HepG2 (cell line): ENCODE measurements at regions not wholly inside any gene's neighbourhood (a gene's known extent, or its start where the extent isn't known, plus 50 kb on each side); places are given as distances from the start of the nearest gene placed in this dataset.

Experiments used
- GTF2F1 ChIP-seq: fragments of 150-350 bp; IDR thresholded peaks from 2 replicates; pipeline ENCODE4 v1.6.1; 2014; ENCODE audit warnings: low read length
- MTF2 ChIP-seq: sonication (generic); formaldehyde crosslinking; IDR thresholded peaks from 2 replicates; pipeline ENCODE4 v1.5.0; 2020; ENCODE audit warnings: missing genetic modification reagents, borderline replicate concordance
- PRMT3 ChIP-seq: sonication (generic); formaldehyde crosslinking; IDR thresholded peaks from 2 replicates; pipeline ENCODE4 v1.8.1; 2022; ENCODE audit warnings: low read depth, mild to moderate bottlenecking, moderate library complexity, missing genetic modification reagents, borderline replicate concordance
- STAT5B ChIP-seq: sonication (generic); formaldehyde crosslinking; IDR thresholded peaks from 2 replicates; pipeline ENCODE4 v1.4.0; 2020; ENCODE audit warnings: missing genetic modification reagents
- TGIF2 ChIP-seq: IDR thresholded peaks from 2 replicates; pipeline ENCODE4 v1.6.1; 2016; ENCODE audit warnings: control low read depth, missing compliant biosample characterization
- ZNF367 ChIP-seq: sonication (generic); formaldehyde crosslinking; IDR thresholded peaks from 2 replicates; pipeline ENCODE4 v1.4.0; 2020; ENCODE audit warnings: missing genetic modification reagents, borderline replicate concordance
- ZNF460 ChIP-seq: sonication (generic); formaldehyde crosslinking; IDR thresholded peaks from 2 replicates; pipeline ENCODE4 v1.5.1; 2020; ENCODE audit warnings: missing genetic modification reagents, mild to moderate bottlenecking, borderline replicate concordance
- ZNF556 ChIP-seq: sonication (generic); formaldehyde crosslinking; IDR thresholded peaks from 2 replicates; pipeline ENCODE4 v1.4.0; 2020; ENCODE audit warnings: mild to moderate bottlenecking, missing genetic modification reagents, borderline replicate concordance
- ZNF605 ChIP-seq: sonication (generic); formaldehyde crosslinking; IDR thresholded peaks from 2 replicates; pipeline ENCODE4 v1.8.0; 2022; ENCODE audit warnings: mild to moderate bottlenecking, missing genetic modification reagents
- ZNF839 ChIP-seq: sonication (generic); formaldehyde crosslinking; IDR thresholded peaks from 2 replicates; pipeline ENCODE4 v1.4.0; 2020; ENCODE audit warnings: missing genetic modification reagents, mild to moderate bottlenecking, borderline replicate concordance
- ZSCAN22 ChIP-seq: sonication (generic); formaldehyde crosslinking; IDR thresholded peaks from 2 replicates; pipeline ENCODE4 v1.4.0; 2020; ENCODE audit warnings: mild to moderate bottlenecking, missing genetic modification reagents
- TF ChIP-seq, protein P1 (sequence below), 2 experiments: sonication (generic) in 1 of 2; formaldehyde crosslinking in 1 of 2; IDR thresholded peaks; 2 replicates each; pipeline versions ENCODE4 v1.5.1 to v1.6.1; 2011 to 2020; ENCODE audit warnings: borderline replicate concordance in 1 of 2, low read depth in 1 of 2, low read length in 1 of 2, mild to moderate bottlenecking in 1 of 2, missing genetic modification reagents in 1 of 2, moderate library complexity in 1 of 2
- TF ChIP-seq, protein P2 (sequence below): sonication (generic); formaldehyde crosslinking; IDR thresholded peaks from 2 replicates; pipeline ENCODE4 v1.4.0; 2020; ENCODE audit warnings: missing genetic modification reagents
- TF ChIP-seq, protein P3 (sequence below): sonication (generic); formaldehyde crosslinking; IDR thresholded peaks from 2 replicates; pipeline ENCODE4 v1.4.0; 2020; ENCODE audit warnings: mild to moderate bottlenecking, low read depth, missing genetic modification reagents
- TF ChIP-seq, protein P4 (sequence below): sonication (generic); formaldehyde crosslinking; IDR thresholded peaks from 2 replicates; pipeline ENCODE4 v1.9.0; 2022; ENCODE audit warnings: low read depth, missing genetic modification reagents
- TF ChIP-seq, protein P5 (sequence below): sonication (generic); formaldehyde crosslinking; IDR thresholded peaks from 2 replicates; pipeline ENCODE4 v1.4.0; 2020; ENCODE audit warnings: mild to moderate bottlenecking, missing genetic modification reagents
- TF ChIP-seq, protein P6 (sequence below): sonication (generic); formaldehyde crosslinking; IDR thresholded peaks from 2 replicates; pipeline ENCODE4 v1.4.0; 2020; ENCODE audit warnings: missing genetic modification reagents, borderline replicate concordance
- TF ChIP-seq, protein P7 (sequence below): sonication (generic); formaldehyde crosslinking; IDR thresholded peaks from 2 replicates; pipeline ENCODE4 v1.4.0; 2020; ENCODE audit warnings: missing genetic modification reagents

DNA sequence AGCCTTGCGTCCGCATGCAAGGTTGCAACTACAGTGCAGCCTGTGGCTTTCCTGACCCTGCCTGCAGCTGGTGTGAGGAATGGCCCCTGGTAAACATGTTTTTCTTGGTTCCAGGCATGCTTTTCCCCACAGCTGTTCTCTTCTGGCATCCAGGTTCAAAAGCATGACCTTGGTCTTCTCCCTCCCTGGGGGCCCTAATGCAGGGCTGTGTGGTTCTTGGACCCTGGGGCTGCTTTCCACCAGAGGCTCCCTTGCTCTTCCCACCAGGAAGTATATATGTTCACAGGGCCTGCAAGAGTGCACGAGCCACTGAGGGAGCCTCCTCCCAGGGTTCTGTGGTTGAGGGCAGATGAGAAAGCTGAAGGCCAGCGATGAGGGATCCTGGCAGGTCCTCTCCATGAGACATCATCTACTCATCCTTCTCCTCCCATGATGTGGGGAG is 125.9 kb downstream of the BCL2L11 start (continued):
- TF ChIP-seq ZNF460 (CRISPR knock-in tag) (peak; percentile 11; the same call in 1 of the 2 replicates), ZNF839 (CRISPR knock-in tag) (no peak), STAT5B (no peak), ZSCAN22 (no peak), MTF2 (CRISPR knock-in tag) (no peak), ZNF556 (CRISPR knock-in tag) (peak; percentile 60; the same call in 1 of the 2 replicates), ZNF605 (CRISPR knock-in tag) (peak; percentile 60; the same call in 1 of the 2 replicates), TGIF2 (CRISPR knock-in tag) (no peak), PRMT3 (CRISPR knock-in tag) (no peak), GTF2F1 (no peak), ZNF367 (CRISPR knock-in tag) (no peak)
- TF ChIP-seq, protein P1, sequence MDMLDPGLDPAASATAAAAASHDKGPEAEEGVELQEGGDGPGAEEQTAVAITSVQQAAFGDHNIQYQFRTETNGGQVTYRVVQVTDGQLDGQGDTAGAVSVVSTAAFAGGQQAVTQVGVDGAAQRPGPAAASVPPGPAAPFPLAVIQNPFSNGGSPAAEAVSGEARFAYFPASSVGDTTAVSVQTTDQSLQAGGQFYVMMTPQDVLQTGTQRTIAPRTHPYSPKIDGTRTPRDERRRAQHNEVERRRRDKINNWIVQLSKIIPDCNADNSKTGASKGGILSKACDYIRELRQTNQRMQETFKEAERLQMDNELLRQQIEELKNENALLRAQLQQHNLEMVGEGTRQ (IDR thresholded peaks at IDR 0.05; ENCODE audit: low read depth, low read length), result no peak
- TF ChIP-seq, protein P1 (CRISPR knock-in tag; IDR thresholded peaks at IDR 0.05; ENCODE audit: borderline replicate concordance), result no peak
- TF ChIP-seq, protein P2, sequence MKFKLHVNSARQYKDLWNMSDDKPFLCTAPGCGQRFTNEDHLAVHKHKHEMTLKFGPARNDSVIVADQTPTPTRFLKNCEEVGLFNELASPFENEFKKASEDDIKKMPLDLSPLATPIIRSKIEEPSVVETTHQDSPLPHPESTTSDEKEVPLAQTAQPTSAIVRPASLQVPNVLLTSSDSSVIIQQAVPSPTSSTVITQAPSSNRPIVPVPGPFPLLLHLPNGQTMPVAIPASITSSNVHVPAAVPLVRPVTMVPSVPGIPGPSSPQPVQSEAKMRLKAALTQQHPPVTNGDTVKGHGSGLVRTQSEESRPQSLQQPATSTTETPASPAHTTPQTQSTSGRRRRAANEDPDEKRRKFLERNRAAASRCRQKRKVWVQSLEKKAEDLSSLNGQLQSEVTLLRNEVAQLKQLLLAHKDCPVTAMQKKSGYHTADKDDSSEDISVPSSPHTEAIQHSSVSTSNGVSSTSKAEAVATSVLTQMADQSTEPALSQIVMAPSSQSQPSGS (CRISPR knock-in tag), result no peak
- TF ChIP-seq, protein P3, sequence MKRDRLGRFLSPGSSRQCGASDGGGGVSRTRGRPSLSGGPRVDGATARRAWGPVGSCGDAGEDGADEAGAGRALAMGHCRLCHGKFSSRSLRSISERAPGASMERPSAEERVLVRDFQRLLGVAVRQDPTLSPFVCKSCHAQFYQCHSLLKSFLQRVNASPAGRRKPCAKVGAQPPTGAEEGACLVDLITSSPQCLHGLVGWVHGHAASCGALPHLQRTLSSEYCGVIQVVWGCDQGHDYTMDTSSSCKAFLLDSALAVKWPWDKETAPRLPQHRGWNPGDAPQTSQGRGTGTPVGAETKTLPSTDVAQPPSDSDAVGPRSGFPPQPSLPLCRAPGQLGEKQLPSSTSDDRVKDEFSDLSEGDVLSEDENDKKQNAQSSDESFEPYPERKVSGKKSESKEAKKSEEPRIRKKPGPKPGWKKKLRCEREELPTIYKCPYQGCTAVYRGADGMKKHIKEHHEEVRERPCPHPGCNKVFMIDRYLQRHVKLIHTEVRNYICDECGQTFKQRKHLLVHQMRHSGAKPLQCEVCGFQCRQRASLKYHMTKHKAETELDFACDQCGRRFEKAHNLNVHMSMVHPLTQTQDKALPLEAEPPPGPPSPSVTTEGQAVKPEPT (CRISPR knock-in tag), result no peak
- TF ChIP-seq, protein P4, sequence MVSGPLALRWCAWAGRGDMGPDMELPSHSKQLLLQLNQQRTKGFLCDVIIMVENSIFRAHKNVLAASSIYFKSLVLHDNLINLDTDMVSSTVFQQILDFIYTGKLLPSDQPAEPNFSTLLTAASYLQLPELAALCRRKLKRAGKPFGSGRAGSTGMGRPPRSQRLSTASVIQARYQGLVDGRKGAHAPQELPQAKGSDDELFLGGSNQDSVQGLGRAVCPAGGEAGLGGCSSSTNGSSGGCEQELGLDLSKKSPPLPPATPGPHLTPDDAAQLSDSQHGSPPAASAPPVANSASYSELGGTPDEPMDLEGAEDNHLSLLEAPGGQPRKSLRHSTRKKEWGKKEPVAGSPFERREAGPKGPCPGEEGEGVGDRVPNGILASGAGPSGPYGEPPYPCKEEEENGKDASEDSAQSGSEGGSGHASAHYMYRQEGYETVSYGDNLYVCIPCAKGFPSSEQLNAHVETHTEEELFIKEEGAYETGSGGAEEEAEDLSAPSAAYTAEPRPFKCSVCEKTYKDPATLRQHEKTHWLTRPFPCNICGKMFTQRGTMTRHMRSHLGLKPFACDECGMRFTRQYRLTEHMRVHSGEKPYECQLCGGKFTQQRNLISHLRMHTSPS, result peak; percentile 50; the same call in 1 of the 2 replicates
- TF ChIP-seq, protein P5, sequence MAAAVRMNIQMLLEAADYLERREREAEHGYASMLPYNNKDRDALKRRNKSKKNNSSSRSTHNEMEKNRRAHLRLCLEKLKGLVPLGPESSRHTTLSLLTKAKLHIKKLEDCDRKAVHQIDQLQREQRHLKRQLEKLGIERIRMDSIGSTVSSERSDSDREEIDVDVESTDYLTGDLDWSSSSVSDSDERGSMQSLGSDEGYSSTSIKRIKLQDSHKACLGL (CRISPR knock-in tag), result no peak
- TF ChIP-seq, protein P6, sequence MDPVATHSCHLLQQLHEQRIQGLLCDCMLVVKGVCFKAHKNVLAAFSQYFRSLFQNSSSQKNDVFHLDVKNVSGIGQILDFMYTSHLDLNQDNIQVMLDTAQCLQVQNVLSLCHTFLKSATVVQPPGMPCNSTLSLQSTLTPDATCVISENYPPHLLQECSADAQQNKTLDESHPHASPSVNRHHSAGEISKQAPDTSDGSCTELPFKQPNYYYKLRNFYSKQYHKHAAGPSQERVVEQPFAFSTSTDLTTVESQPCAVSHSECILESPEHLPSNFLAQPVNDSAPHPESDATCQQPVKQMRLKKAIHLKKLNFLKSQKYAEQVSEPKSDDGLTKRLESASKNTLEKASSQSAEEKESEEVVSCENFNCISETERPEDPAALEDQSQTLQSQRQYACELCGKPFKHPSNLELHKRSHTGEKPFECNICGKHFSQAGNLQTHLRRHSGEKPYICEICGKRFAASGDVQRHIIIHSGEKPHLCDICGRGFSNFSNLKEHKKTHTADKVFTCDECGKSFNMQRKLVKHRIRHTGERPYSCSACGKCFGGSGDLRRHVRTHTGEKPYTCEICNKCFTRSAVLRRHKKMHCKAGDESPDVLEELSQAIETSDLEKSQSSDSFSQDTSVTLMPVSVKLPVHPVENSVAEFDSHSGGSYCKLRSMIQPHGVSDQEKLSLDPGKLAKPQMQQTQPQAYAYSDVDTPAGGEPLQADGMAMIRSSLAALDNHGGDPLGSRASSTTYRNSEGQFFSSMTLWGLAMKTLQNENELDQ (CRISPR knock-in tag), result no peak
- TF ChIP-seq, protein P7, sequence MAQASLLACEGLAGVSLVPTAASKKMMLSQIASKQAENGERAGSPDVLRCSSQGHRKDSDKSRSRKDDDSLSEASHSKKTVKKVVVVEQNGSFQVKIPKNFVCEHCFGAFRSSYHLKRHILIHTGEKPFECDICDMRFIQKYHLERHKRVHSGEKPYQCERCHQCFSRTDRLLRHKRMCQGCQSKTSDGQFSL, result no peak
